ENCODE measurements at regions not wholly inside any gene's neighbourhood (a gene's known extent, or its start where the extent isn't known, plus 50 kb on each side); places are given as distances from the start of the nearest gene placed in this dataset.
"Not testable (repeated sequence)": the region's sequence is repeated elsewhere in the genome, so short reads cannot be mapped to it uniquely, and the experiment has no call there.

DNA sequence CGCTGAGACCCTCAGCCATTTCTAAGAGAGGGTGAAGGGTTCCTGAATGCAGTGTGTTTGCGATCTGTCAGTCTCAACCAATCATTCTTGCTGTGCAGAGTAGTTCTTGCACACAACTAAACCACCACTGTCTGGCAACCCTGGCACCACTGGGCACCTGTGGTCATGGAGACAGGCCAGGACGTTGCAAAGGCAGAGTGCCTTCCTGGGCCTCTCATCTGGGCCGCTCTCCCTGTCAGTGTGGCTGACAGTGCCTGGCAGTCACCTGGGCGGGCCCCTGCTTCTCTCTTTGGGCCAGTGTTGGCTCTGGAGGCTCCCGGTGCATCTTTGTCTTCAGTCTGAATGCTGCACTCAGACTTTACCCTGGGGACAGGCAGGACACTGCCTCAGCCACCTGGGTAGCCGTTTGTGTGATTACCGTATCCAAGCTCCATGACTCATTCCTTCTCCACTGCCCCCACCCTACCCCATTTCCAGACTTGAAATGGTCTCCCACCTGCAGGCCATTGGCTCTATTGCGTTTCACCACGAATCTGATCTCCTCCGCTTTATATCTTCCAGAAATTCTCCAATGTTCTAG, 104.6 kb upstream of the KLF13 start:
- DNase-seq = no peak

DNA sequence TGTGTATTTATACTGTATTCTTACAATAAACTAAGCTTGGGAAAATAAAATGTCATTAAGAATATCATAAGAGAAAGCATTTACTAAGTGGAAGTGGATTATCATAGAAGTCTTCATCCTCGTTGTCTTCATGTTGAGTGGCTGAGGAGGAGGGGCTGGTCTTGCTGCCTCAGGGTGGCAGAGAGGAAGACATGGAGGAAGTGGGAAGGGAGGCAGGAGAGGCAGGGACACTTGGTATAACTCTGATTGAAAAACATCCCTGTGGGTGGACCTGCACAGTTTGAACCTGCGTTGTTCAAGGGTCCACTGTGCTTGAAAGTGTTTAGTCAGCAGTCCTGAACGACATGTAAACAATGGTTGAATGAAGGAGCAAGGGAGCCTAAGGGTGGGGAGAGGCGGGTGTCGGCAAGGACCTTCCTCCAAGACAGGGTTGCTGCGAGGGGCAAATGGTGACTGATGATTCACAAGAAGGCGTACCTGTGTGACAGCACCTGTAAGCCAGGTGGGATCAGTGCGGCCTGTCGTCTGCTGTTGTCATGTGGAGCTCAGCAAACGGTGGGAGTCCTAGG, 103.8 kb upstream of the KLF13 start:
- no peak for DNase-seq

DNA sequence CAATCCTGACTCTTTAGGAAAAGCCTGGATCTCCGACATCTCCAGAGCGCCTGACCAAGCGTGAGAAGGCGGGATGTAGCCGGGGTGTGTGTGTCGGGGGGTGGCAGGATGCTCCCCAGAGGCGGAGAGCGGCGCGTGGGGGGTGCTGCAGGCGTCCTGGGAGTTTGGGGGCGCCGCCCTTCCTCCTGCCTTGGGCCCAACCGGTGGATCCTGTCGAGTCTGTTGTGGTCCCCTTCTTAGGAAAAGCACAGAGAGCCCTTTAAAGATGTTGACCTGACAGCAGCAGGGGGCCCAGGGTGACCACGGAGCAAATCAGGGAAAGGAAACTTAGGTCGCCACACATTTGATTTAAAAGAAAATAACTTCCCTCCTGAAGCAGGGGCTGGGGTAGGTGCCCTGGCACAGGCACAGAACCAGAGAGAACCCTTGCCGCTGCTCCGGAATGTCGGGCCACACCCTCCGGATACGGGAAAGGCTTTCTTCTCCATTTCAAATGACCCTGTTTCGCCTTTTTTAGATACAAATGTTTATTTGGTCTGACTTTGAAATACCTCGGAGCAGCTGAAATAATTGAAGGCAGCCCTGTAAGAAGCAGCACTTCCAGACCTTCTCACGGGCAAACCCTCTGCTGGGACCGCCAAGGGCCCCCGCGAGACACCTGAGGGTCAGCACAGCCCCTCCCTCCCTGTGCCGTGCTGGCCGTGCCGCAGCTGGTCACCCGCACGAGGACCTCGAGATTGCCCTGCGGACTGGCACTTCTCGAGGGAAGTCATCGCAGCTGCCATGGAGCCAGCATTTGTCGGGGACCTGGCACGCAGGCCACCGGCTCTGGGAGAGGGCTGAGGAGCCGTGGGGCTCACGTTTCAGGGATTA, 102.9 kb upstream of the KLF13 start:
- no peak for DNase-seq

DNA sequence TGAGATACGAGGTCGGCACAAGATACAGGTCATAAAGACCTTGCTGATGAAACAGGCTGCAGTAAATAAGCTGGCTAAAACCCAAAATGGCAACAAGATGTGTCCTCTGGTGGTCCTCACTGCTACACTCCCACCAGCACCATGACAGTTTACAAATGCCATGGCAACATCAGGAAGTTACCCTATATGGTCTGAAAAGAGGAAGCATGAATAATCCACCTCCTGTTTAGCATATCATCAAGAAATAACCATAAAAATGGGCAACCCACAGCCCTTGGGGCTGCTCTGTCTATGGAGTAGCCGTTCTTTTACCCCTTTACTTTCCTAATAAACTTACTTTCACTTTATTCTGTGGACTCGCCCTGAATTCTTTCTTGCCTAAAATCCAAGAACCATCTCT, 102.0 kb upstream of the KLF13 start:
- DNase-seq = not testable (repeated sequence)

DNA sequence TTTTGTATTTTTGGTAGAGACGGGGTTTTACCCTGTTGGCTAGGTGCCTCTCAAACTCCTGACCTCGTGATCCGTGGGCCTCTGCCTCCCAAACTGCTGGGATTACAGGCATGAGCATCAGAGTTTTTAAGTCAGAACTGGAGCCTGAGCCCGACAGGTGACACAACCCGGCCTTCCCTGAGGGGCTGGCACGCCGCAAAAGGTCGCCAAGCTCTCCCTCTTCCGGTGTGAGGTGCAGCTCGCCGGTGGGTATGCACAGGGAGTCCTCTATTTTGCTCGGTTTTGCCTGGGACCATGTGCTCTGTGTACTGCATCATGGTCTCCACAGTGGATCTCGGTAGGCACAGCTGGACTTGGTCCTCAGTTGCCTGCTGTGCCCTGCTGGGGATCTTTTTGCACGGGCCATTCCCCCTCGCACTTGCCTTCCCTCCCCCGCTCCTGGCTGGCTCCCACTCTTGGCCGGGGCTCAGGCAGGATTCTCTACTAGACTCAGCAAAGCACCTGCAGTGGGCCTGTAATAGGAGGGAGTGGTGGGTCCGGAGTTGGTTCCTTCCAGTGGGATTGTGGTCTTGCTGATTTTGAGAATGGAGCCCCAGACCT, 101.2 kb upstream of the KLF13 start:
- DNase-seq = no peak

DNA sequence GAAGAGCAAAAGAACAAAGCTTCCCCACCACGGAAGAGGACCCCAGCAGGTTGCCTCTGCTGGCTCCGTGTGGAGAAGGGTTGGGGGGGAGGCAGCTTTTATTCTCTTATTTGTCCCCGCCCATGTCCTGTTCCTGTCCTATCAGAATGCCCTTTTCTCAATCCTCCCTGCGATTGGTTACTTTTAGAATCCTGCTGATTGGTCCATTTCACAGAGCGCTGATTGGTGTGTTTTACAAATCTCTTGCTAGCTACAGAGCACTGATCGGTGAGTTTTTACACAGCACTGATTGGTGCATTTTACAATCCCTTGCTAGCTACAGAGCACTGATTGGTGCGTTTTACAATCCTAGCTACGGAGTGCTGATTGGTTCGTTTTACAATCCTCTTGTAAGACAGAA, 100.6 kb upstream of the KLF13 start:
- no peak for DNase-seq

DNA sequence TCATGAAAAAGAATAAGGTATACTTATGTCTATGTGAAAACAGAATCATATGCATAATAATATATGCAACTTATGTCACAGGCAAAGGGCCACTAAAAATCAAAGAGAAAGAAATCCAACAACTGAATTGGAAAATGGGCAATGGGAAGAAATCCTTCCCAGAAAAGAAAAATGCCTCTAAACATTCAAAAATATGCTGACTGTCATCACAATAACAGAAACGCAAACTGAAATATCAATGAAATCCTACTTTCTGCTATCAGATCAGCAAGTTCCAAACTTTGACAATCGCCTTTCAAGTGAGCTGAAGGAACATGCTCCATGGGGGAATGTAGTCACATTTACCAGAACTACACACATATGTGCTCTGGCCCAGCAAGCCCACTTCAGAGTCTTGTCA, 99.4 kb upstream of the KLF13 start:
- DNase-seq = no peak

DNA sequence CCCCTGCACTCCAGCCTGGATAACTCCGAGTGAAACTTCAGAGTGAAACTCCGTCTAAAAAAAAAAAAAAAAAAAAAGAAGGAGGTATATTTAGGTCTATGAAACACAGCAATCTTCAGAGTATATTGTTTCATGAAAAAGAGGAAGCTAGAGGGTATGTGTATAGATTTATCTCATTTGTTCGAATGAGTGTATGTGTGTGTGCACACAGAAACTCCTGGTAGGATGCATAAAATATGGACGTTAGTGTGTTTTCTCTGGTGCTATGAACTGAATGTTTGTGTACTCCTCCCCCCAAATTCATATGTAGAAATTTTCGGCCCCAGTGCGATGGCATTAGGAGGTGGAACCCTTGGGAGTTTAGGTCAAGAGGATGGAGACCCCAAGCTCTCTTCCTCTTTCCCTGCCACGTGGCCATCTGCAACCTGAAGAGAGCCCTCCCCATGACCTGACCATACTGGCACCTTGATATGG, 98.6 kb upstream of the KLF13 start:
- no peak for DNase-seq

DNA sequence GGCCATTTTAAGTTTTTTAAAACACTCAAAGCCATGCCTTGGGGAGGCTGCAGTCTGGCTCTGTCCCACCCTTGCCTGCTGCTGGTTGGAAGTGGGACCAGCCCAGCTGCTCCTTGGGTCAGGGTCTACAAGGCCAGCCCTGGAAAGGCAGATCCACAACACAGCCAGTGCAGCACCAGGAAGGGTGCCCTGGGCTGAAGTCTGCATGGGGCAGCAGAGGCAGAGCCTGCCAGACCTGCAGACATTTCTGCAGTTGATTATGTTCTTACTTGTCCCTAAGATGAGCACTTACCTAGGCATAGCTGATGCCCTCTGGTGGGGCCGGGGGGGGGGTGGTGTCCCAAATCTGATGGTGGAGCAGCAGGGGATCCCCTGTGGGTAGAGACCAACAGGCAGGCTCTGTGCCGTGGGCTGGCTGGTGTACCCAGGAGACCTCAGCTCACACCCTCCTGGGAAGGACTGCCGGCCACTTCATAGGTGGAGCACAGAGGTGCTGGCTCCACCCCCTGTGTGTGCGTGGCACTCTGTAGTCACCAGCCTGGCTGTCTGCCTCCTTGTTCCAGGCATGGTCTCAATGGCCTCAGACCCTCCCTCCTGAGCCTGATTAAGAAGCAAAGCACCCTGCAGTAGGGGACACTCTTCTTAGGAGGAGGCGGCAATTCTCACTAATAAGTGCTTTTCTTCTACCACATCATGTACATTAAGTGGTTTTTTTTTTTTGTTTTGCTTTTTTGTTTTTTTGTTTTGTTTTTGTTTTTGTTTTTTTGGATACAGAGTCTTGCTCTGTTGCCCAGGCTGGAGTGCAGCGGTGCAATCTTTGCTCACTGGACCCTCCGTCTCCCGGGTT, 97.4 kb upstream of the KLF13 start:
- no peak for DNase-seq

DNA sequence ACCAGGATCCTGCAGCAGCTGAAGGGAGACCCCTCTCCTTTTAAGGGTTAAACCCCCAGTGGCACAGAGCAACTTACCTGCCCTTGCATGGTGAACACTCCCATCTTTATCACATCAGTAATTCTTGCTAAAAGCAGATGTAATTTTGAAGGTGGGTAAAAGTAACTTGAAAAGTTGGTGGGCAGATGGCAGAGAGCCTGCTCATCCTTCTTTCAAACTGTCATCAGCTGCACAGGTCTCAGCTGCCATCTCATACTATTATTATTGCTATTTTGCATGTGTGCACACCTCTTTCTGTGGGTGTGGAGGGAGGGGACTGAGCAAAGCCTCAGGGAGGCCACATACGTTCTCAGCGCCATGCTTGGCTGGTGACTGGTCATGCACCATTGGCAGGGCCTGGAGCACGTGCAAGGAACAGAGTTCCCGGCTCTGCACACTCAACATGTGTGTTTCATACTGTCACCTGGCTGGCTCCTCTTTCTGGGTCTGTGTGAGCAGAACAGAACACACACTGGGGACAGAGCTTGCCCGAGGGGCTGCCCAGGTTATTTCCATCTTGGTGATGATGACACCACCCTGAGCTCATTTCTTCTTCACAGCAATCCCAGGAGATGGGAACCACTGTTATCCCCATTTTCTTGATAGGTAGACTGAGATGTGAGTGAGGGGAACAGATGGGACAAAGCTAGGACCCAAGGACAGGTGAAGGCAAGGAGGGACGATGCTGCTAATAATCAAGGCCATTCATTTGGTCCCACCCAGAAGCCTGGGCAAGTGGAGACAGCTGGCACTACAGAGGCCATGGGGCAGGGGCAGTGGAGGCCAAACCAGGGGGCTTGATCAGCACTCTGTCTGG, 95.8 kb upstream of the KLF13 start:
- DNase-seq = no peak

DNA sequence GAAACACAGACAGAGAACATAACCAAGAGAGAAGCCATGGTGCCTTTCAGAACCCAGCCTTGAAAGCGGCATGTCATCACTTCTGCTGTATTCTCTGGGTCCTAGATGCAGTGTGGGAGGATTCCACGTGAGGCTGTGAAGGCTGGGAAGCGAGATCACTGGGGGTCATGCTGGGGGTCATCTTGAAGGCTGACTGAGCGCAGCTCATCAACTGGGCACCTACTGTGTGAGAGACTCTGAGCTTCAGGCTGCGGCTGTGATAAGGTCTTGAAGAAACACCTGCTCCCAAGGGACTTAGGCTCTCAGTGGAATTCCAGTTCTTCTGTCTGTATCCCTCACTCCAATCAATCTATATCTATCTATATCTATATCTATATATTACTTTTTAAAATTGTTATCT, 91.8 kb upstream of the KLF13 start:
- no peak for DNase-seq

DNA sequence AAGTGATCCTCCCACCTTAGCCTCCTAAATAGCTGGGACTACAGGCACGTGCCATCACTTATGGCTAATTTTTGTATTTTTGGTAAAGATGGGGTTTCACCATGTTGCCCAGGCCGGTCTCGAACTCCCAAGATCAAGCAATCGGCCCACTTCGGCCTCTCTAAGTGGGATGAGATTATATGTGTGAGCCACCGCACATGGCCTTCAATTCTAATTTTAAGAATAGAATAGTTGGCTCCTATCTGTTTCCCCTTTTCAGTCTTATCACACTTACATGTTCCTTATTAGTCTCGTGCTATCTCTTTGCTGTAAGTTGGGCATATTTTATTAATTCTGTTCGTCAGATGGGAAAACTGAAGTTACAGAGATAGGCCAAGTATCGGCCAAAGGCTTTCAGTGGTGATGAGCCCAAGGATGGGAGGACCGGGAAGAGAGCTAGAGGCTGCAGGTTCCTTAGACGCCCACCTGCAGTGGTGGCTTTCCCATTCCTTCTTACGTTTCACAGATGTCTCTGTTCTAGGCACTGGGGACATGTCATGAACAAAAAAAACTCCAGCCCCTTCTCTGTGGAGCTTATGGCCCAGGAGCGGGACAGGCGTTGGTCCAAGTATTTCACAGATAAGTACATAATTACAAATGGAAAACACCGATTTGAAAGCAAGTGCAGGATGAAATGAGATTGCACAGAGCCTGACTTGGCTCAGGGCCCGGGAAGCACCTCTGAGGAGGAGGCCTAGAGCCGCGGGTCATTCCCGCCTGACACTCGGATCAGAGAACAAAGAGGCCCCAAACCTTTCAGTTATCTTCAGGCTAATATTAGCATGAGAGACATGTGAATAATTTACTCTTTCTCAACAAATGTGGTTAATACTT, 91.1 kb upstream of the KLF13 start:
- peak; percentile 11 for DNase-seq

DNA sequence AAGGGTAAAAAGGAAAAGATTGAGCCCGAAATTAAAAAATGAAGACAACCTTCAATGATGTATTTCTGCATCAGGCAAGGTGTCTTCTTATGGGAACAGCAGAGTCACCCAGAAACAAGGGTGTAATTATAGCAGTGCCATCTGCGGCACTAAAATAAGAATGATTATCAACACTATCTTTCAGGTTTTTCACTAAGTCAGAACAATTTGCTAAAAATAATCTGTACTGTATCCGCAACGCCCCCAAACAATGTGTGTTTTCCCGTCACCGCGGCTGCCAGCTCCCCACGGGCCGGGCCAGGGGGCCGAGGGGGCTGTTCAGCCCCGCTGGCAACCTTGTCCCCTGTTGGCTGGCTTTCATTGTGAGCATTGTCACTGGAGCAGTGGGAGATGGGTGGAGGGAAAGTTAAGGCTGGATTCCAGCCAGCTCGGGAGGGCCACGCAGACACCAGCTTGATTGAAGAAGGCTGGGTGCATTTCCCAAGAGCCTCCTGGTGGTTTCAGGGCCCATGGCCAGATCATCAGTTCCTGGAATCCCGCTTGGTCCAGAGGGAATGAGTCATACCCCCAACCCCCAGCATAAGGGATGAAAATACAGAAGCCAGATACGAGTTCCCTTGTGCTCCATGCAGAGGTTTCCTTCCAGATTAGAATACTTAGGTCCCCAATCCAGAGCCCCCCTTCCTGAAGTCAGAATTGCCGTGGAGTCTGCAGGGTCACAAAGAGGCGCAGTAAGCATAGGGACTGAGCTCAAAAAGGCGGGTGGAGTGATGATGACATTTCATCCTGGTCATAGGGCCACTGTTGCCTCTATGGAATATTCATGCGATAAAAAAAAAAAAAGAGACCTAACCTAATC, 90.2 kb upstream of the KLF13 start:
- DNase-seq = peak; percentile 97

DNA sequence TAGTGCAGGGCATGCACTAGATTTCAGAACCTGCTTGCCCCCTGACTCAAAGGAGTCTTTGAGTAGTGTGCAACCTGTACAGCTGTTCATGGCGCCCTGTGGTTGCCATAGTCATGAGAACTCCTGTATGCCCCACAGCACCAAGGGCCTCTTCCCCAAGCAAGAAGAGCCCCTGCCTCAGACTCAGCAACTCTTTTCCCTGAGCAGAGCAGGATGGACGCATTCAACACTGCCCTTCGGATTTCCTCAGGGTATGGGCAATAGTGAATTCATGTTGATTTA, 89.7 kb upstream of the KLF13 start:
- no peak for DNase-seq

DNA sequence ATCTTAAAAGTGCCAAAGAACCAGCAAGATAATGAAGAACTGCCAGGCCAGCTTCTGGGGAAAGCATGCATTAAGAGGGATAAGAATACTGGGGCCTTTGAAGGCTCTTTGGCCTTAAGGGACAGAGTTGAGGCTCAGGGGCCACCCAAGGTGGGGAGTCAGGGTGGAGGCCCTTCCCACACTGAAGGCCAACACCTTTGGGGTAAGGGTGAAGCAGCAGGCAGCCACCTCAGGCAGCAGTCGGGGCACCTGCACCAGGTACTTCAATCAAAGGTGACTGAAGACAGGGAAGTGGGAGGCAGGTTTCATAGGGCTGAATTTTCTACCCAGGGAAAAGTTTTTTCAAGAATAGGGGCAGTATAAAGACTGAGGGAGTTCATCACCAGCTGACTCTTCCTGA, 87.7 kb upstream of the KLF13 start:
- DNase-seq = no peak

DNA sequence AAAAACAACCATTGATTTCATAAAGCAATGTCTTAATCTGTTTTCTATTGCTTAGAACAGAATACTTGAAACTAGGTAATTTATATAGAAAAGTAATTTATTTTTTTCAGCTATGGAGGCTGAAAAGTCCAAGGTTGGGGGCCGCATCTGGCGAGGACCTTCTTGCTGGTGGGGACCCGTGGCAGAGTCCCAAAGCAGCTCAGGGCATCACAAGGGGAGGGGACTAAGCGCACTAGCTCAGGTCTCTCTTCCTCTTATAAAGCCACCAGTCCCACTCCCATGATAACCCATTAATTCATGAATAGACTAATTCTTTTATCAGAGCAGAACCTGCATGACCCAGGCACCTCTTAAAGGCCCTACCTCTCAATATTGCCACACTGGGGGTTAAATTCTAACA, 87.2 kb upstream of the KLF13 start:
- no peak for DNase-seq

DNA sequence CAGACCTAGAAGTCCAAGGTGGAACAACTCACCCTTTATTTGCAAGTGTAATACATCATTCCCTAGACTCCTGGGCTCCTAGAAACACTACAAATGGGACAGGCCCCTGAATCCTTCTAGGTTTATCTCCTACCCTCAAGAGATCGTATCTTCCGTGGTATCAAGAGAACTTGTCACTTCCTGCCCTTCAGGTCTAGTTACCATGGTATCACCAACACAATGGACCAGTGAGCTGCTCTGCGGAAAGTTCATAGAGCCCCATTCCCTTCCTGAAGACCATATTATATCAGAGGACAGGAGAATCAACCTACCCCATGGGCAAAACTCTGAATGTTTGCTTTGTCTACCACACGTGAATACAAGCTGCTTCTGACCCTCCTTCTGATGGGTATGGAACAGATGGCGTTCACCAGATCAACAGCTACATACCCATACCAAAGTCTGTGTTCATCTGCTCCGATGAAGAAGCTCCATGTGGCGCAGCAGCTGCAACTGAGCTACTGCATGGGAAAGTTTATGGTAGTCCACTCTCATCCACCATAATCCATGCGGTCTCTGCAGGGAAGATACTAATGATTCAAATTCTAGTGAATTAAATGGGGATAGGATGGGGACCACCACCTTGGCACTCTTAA, 84.6 kb upstream of the KLF13 start:
- no peak for DNase-seq

DNA sequence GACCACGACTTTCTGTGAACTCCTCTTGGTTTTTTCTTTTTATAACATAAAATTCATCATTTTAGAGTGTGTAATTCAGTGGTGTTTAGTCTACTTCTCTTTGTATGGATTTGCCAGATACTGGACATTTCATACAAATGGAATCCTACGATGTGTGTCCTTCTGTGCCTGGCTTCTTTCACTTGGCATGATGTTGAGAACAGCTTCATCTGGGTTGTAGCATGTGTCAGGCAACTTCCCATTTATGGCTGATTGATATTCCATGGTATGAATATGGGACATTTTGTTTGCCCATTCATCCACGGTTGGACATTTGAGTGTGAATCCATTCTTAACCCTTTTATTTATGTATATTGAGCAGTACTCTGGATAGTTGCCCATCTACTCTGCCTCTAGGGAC, 82.7 kb upstream of the KLF13 start:
- DNase-seq = no peak

DNA sequence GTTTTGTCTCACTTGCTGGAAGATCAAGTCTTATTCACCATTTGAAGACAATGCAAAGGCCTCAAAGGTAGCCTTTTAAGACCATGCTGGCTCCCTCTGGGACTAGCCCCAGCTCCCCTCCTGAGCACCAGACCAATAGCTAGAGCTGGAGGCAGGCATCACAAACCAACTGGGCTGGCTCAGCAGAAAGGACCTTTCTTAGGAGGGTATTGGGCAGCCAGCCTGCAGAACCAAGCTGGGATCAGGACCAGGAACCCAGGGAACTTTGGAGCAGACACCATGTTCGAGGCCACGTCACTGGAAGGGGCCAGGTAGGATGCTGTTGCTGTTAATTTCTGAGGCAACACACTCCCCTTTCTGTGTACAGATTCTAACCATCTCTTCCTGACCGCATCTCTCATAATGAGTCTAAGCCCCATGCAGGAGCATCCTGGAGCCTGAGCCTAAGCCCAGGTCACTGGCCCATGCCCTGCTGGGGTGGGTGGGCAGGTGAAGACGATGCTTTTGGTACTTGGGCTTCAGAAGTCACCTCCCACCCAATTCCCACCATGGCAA, 81.4 kb upstream of the KLF13 start:
- no peak for DNase-seq
